ENCODE measurements at regions not wholly inside any gene's neighbourhood (a gene's known extent, or its start where the extent isn't known, plus 50 kb on each side); places are given as distances from the start of the nearest gene placed in this dataset.
"Not testable (repeated sequence)": the region's sequence is repeated elsewhere in the genome, so short reads cannot be mapped to it uniquely, and the experiment has no call there.

GRCh38 chr17:69684251-69684650 lies 269.8 kb downstream of the MAP2K6 start:
- Histone ChIP-seq H3K9ac (ENCODE audit: low read length) (no peak overlapping the region), H3K4me3 (ENCODE audit: low read depth, low read length) (no peak overlapping the region), H3K23ac (ENCODE audit: low read length) (no peak overlapping the region), H3K18ac (ENCODE audit: low read length) (no peak overlapping the region), H2BK5ac (ENCODE audit: low read depth, low read length, poor library complexity) (no peak overlapping the region), H2BK12ac (ENCODE audit: low read length) (no peak overlapping the region), H4K91ac (ENCODE audit: low read depth, low read length) (no peak overlapping the region), H3K4ac (ENCODE audit: low read depth, low read length) (no peak overlapping the region), H3K9me3 (ENCODE audit: insufficient read depth, low read depth, low read length) (no peaks in the 10 kb centered on the region), H2AFZ (ENCODE audit: insufficient read depth, low read length, poor library complexity) (no peak overlapping the region), H4K8ac (ENCODE audit: low read depth, low read length) (no peak overlapping the region), H3K14ac (ENCODE audit: low read length) (no peak overlapping the region), H2AK5ac (ENCODE audit: low read length) (no peak overlapping the region), H3K27ac (ENCODE audit: low read depth, low read length) (no peak overlapping the region), H4K12ac (ENCODE audit: low read depth, low read length) (no peak overlapping the region), H2BK120ac (ENCODE audit: insufficient read depth, low read length, poor library complexity) (no peak overlapping the region), H3K36me3 (ENCODE audit: control insufficient read depth in 1 of 2, insufficient read depth in 2 of 2, low read length in 2 of 2) (no peaks in the 10 kb centered on the region), H3K79me2 (ENCODE audit: control insufficient read depth, insufficient read depth, low read length, poor library complexity) (no peaks in the 10 kb centered on the region), H3K79me1 (ENCODE audit: low read length) (peaks cover 2% of the 10 kb centered on the region), H3K4me1 (ENCODE audit: control insufficient read depth in 1 of 2, insufficient read depth in 2 of 2, low read length in 2 of 2) (no peaks in the 10 kb centered on the region), H3K4me2 (ENCODE audit: low read length) (no peak overlapping the region), H3K27me3 (ENCODE audit: insufficient read depth, low read length) (no peaks in the 10 kb centered on the region)
- WGBS (ENCODE audit: extremely low coverage, insufficient coverage, insufficient read length), result no CpG with 5 or more reads among the region's 2 CpGs
- DNase-seq, result no peak

- H3K9me3 ChIP-seq (ENCODE audit: insufficient read depth, low read depth, low read length); H3K18ac ChIP-seq (ENCODE audit: low read length); H3K4ac ChIP-seq (ENCODE audit: low read depth, low read length); H4K12ac ChIP-seq (ENCODE audit: low read depth, low read length); H3K4me2 ChIP-seq (ENCODE audit: low read length); H3K23ac ChIP-seq (ENCODE audit: low read length); H2BK5ac ChIP-seq (ENCODE audit: low read depth, low read length, poor library complexity); H3K9ac ChIP-seq (ENCODE audit: low read length); H3K4me3 ChIP-seq (ENCODE audit: low read depth, low read length); H3K36me3 ChIP-seq (ENCODE audit: control insufficient read depth in 1 of 2, insufficient read depth in 2 of 2, low read length in 2 of 2); H2AK5ac ChIP-seq (ENCODE audit: low read length); H3K79me1 ChIP-seq (ENCODE audit: low read length); H2BK12ac ChIP-seq (ENCODE audit: low read length); H4K8ac ChIP-seq (ENCODE audit: low read depth, low read length); H3K27me3 ChIP-seq (ENCODE audit: insufficient read depth, low read length); H3K79me2 ChIP-seq (ENCODE audit: control insufficient read depth, insufficient read depth, low read length, poor library complexity); DNase-seq; H3K27ac ChIP-seq (ENCODE audit: low read depth, low read length); H2AFZ ChIP-seq (ENCODE audit: insufficient read depth, low read length, poor library complexity); H2BK120ac ChIP-seq (ENCODE audit: insufficient read depth, low read length, poor library complexity); H3K4me1 ChIP-seq (ENCODE audit: control insufficient read depth in 1 of 2, insufficient read depth in 2 of 2, low read length in 2 of 2); H4K91ac ChIP-seq (ENCODE audit: low read depth, low read length); H3K14ac ChIP-seq (ENCODE audit: low read length): not testable (repeated sequence)
These were observed 270.7 kb downstream of the MAP2K6 start for GRCh38 chr17:69685150-69685549.

GRCh38 chr17:69690531-69690930 lies 276.0 kb downstream of the MAP2K6 start:
- no peak for DNase-seq
- Histone ChIP-seq H3K23ac (ENCODE audit: low read length) (no peak overlapping the region), H3K4me3 (ENCODE audit: low read depth, low read length) (no peak overlapping the region)

GRCh38 chr17:69692171-69692570 lies 277.7 kb downstream of the MAP2K6 start:
- Histone ChIP-seq H2BK5ac (ENCODE audit: low read depth, low read length, poor library complexity) (no peak overlapping the region), H4K8ac (ENCODE audit: low read depth, low read length) (no peak overlapping the region), H3K18ac (ENCODE audit: low read length) (no peak overlapping the region), H4K12ac (ENCODE audit: low read depth, low read length) (no peak overlapping the region), H3K4ac (ENCODE audit: low read depth, low read length) (no peak overlapping the region), H3K9me3 (ENCODE audit: insufficient read depth, low read depth, low read length) (no peaks in the 10 kb centered on the region), H2AFZ (ENCODE audit: insufficient read depth, low read length, poor library complexity) (no peak overlapping the region), H4K91ac (ENCODE audit: low read depth, low read length) (no peak overlapping the region), H2BK120ac (ENCODE audit: insufficient read depth, low read length, poor library complexity) (no peak overlapping the region), H3K27ac (ENCODE audit: low read depth, low read length) (no peak overlapping the region), H3K4me1 (ENCODE audit: control insufficient read depth in 1 of 2, insufficient read depth in 2 of 2, low read length in 2 of 2) (no peaks in the 10 kb centered on the region), H3K9ac (ENCODE audit: low read length) (no peak overlapping the region), H3K79me1 (ENCODE audit: low read length) (no peaks in the 10 kb centered on the region), H3K4me3 (ENCODE audit: low read depth, low read length) (no peak overlapping the region), H3K4me2 (ENCODE audit: low read length) (no peak overlapping the region), H3K36me3 (ENCODE audit: control insufficient read depth in 1 of 2, insufficient read depth in 2 of 2, low read length in 2 of 2) (no peaks in the 10 kb centered on the region), H3K27me3 (ENCODE audit: insufficient read depth, low read length) (no peaks in the 10 kb centered on the region), H3K23ac (ENCODE audit: low read length) (no peak overlapping the region), H2AK5ac (ENCODE audit: low read length) (no peak overlapping the region), H2BK12ac (ENCODE audit: low read length) (no peak overlapping the region), H3K79me2 (ENCODE audit: control insufficient read depth, insufficient read depth, low read length, poor library complexity) (no peaks in the 10 kb centered on the region), H3K14ac (ENCODE audit: low read length) (no peak overlapping the region)
- no peak for DNase-seq

More at GRCh38 chr17:69690531-69690930, 276.0 kb downstream of the MAP2K6 start:
- no peaks in the 10 kb centered on the region for H3K4me1 ChIP-seq (ENCODE audit: control insufficient read depth in 1 of 2, insufficient read depth in 2 of 2, low read length in 2 of 2)
- no peak overlapping the region for H2BK12ac ChIP-seq (ENCODE audit: low read length)
- H3K27me3 ChIP-seq (ENCODE audit: insufficient read depth, low read length), result no peaks in the 10 kb centered on the region
- peaks cover under 1% of the 10 kb centered on the region for H3K79me1 ChIP-seq (ENCODE audit: low read length)
- H2BK5ac ChIP-seq (ENCODE audit: low read depth, low read length, poor library complexity), result no peak overlapping the region
- H3K18ac ChIP-seq (ENCODE audit: low read length), result no peak overlapping the region
- no peak overlapping the region for H3K4me2 ChIP-seq (ENCODE audit: low read length)
- no peak overlapping the region for H4K8ac ChIP-seq (ENCODE audit: low read depth, low read length)
- no peak overlapping the region for H2BK120ac ChIP-seq (ENCODE audit: insufficient read depth, low read length, poor library complexity)
- no peak overlapping the region for H3K14ac ChIP-seq (ENCODE audit: low read length)
- H3K4ac ChIP-seq (ENCODE audit: low read depth, low read length), result no peak overlapping the region
- no peak overlapping the region for H4K91ac ChIP-seq (ENCODE audit: low read depth, low read length)
- no peak overlapping the region for H3K9ac ChIP-seq (ENCODE audit: low read length)
- H3K36me3 ChIP-seq (ENCODE audit: control insufficient read depth in 1 of 2, insufficient read depth in 2 of 2, low read length in 2 of 2), result no peaks in the 10 kb centered on the region
- H3K79me2 ChIP-seq (ENCODE audit: control insufficient read depth, insufficient read depth, low read length, poor library complexity), result no peaks in the 10 kb centered on the region
- no peaks in the 10 kb centered on the region for H3K9me3 ChIP-seq (ENCODE audit: insufficient read depth, low read depth, low read length)
- WGBS (ENCODE audit: extremely low coverage, insufficient coverage, insufficient read length), result no CpG with 5 or more reads among the region's 1 CpG
- no peak overlapping the region for H4K12ac ChIP-seq (ENCODE audit: low read depth, low read length)
- no peak overlapping the region for H3K27ac ChIP-seq (ENCODE audit: low read depth, low read length)
- H2AK5ac ChIP-seq (ENCODE audit: low read length), result no peak overlapping the region
- no peak overlapping the region for H2AFZ ChIP-seq (ENCODE audit: insufficient read depth, low read length, poor library complexity)

GRCh38 chr17:69695646-69696045 lies 281.1 kb downstream of the MAP2K6 start:
- Histone ChIP-seq H4K12ac (ENCODE audit: low read depth, low read length) (no peak overlapping the region), H3K14ac (ENCODE audit: low read length) (no peak overlapping the region), H3K4me3 (ENCODE audit: low read depth, low read length) (no peak overlapping the region), H2AK5ac (ENCODE audit: low read length) (no peak overlapping the region), H3K9ac (ENCODE audit: low read length) (no peak overlapping the region), H3K27me3 (ENCODE audit: insufficient read depth, low read length) (no peaks in the 10 kb centered on the region), H3K79me2 (ENCODE audit: control insufficient read depth, insufficient read depth, low read length, poor library complexity) (no peaks in the 10 kb centered on the region), H3K18ac (ENCODE audit: low read length) (no peak overlapping the region), H2BK12ac (ENCODE audit: low read length) (no peak overlapping the region), H4K8ac (ENCODE audit: low read depth, low read length) (no peak overlapping the region), H2BK120ac (ENCODE audit: insufficient read depth, low read length, poor library complexity) (no peak overlapping the region), H3K4me2 (ENCODE audit: low read length) (no peak overlapping the region), H2BK5ac (ENCODE audit: low read depth, low read length, poor library complexity) (no peak overlapping the region), H3K9me3 (ENCODE audit: insufficient read depth, low read depth, low read length) (peaks cover 6% of the 10 kb centered on the region), H3K36me3 (ENCODE audit: control insufficient read depth in 1 of 2, insufficient read depth in 2 of 2, low read length in 2 of 2) (no peaks in the 10 kb centered on the region), H3K23ac (ENCODE audit: low read length) (no peak overlapping the region), H4K91ac (ENCODE audit: low read depth, low read length) (no peak overlapping the region), H3K79me1 (ENCODE audit: low read length) (no peaks in the 10 kb centered on the region), H2AFZ (ENCODE audit: insufficient read depth, low read length, poor library complexity) (no peak overlapping the region), H3K4me1 (ENCODE audit: control insufficient read depth in 1 of 2, insufficient read depth in 2 of 2, low read length in 2 of 2) (no peaks in the 10 kb centered on the region), H3K4ac (ENCODE audit: low read depth, low read length) (no peak overlapping the region), H3K27ac (ENCODE audit: low read depth, low read length) (no peak overlapping the region)
- no CpG with 5 or more reads among the region's 7 CpGs for WGBS (ENCODE audit: extremely low coverage, insufficient coverage, insufficient read length)
- no peak for DNase-seq
